ENCODE measurements at regions not wholly inside any gene's neighbourhood (a gene's known extent, or its start where the extent isn't known, plus 50 kb on each side); places are given as distances from the start of the nearest gene placed in this dataset.

- no peak overlapping the region for H3K4me3 Mint-ChIP-seq
- H3K27me3 Mint-ChIP-seq (ENCODE audit: low read depth), result no peaks in the 10 kb centered on the region
- no peak overlapping the region for H3K27ac Mint-ChIP-seq
- CTCF ChIA-PET, result no interaction called here
- DNase-seq, result no peak
- intact Hi-C loops (cut with micrococcal nuclease), result no loop called here
- no peaks in the 10 kb centered on the region for H3K36me3 Mint-ChIP-seq (ENCODE audit: low read depth)
- H3K9me3 Mint-ChIP-seq, result peaks cover 3% of the 10 kb centered on the region
- no peaks in the 10 kb centered on the region for H3K4me1 Mint-ChIP-seq (ENCODE audit: low read depth)
These were observed 420.8 kb downstream of the MTRR start for GRCh38 chr5:8289779-8290178.

DNA sequence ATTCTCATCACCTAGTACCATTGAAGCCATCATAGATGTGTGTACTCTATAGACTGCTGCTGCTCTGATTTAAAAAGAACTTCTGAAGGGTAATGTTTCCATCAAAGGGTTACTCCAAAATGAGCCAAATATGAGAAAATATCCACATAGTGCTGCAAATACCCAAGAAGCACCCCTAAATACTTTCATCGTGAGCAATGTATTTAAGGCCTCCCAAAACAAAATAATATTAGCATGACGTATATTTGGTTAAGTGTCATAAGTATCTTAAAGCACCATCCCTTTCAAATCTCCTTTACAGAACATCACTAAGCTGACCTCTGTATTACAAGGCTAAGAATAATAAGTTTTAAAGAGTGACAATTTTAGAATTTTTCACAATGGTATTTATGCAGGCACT lies 421.8 kb downstream of the MTRR start:
- H3K36me3 Mint-ChIP-seq (ENCODE audit: low read depth), result no peaks in the 10 kb centered on the region
- CTCF ChIA-PET, result no interaction called here
- intact Hi-C loops (cut with micrococcal nuclease), result no loop called here

GRCh38 chr5:8291641-8292040 lies 422.7 kb downstream of the MTRR start:
- no peaks in the 10 kb centered on the region for H3K4me1 Mint-ChIP-seq (ENCODE audit: low read depth)
- peaks cover 3% of the 10 kb centered on the region for H3K9me3 Mint-ChIP-seq
- no peak overlapping the region for H3K27ac Mint-ChIP-seq
- H3K36me3 Mint-ChIP-seq (ENCODE audit: low read depth), result no peaks in the 10 kb centered on the region
- H3K4me3 Mint-ChIP-seq, result no peak overlapping the region
- CTCF ChIA-PET, result no interaction called here
- intact Hi-C loops (cut with micrococcal nuclease), result no loop called here
- no peaks in the 10 kb centered on the region for H3K27me3 Mint-ChIP-seq (ENCODE audit: low read depth)
- no peak for DNase-seq

More for the DNA sequence above, 421.8 kb downstream of the MTRR start:
- no peak for DNase-seq
- Mint-ChIP-seq H3K27me3 (ENCODE audit: low read depth) (no peaks in the 10 kb centered on the region), H3K9me3 (peaks cover 3% of the 10 kb centered on the region), H3K4me1 (ENCODE audit: low read depth) (no peaks in the 10 kb centered on the region), H3K27ac (no peak overlapping the region), H3K4me3 (no peak overlapping the region)

DNA sequence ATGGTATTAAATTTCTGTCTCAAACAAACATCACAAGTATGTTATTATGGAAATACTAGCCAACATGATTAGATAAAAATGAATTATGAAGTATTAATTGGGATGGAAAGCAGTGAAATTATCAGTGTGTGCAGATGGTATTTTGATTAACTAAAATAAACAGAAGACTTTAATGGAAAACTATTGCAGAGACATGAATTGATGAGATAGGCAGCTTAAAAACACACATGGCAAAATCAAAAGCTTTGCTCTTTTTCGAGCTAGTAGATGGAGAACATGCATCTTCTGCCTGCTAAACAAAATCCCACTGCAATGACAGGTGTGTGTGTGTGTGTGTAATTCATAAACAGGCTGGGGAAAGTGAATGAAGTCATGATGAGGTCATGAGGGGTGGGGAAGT lies 426.2 kb downstream of the MTRR start:
- no peaks in the 10 kb centered on the region for H3K36me3 Mint-ChIP-seq (ENCODE audit: low read depth)
- H3K27me3 Mint-ChIP-seq (ENCODE audit: low read depth), result no peaks in the 10 kb centered on the region
- H3K9me3 Mint-ChIP-seq, result peaks cover 5% of the 10 kb centered on the region
- intact Hi-C loops (cut with micrococcal nuclease), result no loop called here
- no peak for DNase-seq
- no peak overlapping the region for H3K4me3 Mint-ChIP-seq
- H3K4me1 Mint-ChIP-seq (ENCODE audit: low read depth), result no peaks in the 10 kb centered on the region
- no peak overlapping the region for H3K27ac Mint-ChIP-seq
- CTCF ChIA-PET, result no interaction called here

GRCh38 chr5:8299716-8300115 lies 430.8 kb downstream of the MTRR start:
- Mint-ChIP-seq H3K36me3 (ENCODE audit: low read depth) (no peaks in the 10 kb centered on the region), H3K9me3 (peaks cover 2% of the 10 kb centered on the region), H3K4me3 (no peak overlapping the region), H3K4me1 (ENCODE audit: low read depth) (no peaks in the 10 kb centered on the region), H3K27me3 (ENCODE audit: low read depth) (no peaks in the 10 kb centered on the region), H3K27ac (no peak overlapping the region)
- intact Hi-C loops (cut with micrococcal nuclease), result no loop called here
- DNase-seq, result no peak
- CTCF ChIA-PET, result no interaction called here

DNA sequence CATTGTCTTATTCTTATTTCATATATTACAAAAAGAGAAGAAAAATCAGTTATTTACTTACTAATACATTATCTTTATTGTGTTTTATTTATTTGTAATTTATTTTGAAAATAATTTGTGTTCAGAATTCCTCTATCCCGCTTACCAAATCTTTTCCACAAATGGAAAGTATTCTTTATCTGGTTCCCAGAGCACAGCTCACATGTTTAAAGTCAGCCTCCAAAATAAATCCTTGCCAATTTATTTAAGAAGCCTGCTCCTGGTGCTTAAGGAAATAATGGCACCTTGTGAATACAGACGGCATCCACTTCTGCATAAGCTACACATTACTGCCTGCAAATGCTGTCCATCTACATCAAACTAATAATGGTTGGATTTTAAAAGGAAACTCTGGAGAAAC lies 435.4 kb downstream of the MTRR start:
- CTCF ChIA-PET, result interaction anchor here (0.7 kb wide), 1 partner anchor 17 kb away, joined by 6 read pairs; no protein-coding TSS in a partner anchor
- Mint-ChIP-seq H3K27ac (no peak overlapping the region), H3K4me3 (no peak overlapping the region), H3K4me1 (ENCODE audit: low read depth) (no peaks in the 10 kb centered on the region), H3K9me3 (peaks cover 11% of the 10 kb centered on the region), H3K36me3 (ENCODE audit: low read depth) (no peaks in the 10 kb centered on the region), H3K27me3 (ENCODE audit: low read depth) (no peaks in the 10 kb centered on the region)
- DNase-seq, result no peak
- intact Hi-C loops (cut with micrococcal nuclease), result no loop called here

DNA sequence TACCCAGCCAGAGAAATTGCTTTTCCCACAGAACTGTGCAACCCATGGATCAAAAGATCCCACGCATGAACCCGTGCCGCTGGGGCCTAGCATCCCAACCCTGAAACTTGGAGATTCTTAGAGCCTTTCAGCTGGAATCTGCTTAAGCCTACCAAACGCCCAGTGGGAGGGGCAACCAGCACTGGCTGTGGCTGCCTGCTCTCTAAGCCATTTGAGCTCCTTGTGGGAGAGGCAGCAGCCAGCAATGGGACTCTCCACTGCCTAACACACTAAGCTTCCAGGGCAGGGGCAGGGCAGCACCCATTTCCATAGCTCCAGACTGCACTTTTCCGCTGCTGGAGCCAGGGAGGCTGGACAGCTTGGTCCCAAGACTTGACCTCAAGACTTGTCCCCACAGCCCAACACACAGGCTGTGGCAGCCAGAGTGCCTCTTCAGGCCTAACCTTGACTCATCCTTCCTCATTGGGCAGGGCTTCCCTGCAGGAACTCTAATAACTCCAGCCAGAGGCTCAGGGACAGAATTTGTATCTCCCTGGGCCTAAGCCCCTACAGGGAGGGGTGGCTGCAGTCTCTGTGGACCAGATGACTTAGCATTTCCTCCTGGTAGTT lies 437.4 kb downstream of the MTRR start:
- no peaks in the 10 kb centered on the region for H3K36me3 Mint-ChIP-seq (ENCODE audit: low read depth)
- intact Hi-C loops (cut with micrococcal nuclease), result no loop called here
- DNase-seq, result no peak
- H3K4me3 Mint-ChIP-seq, result no peak overlapping the region
- peaks cover 18% of the 10 kb centered on the region for H3K9me3 Mint-ChIP-seq
- no peaks in the 10 kb centered on the region for H3K27me3 Mint-ChIP-seq (ENCODE audit: low read depth)
- H3K4me1 Mint-ChIP-seq (ENCODE audit: low read depth), result no peaks in the 10 kb centered on the region
- H3K27ac Mint-ChIP-seq, result no peak overlapping the region
- CTCF ChIA-PET, result no interaction called here

GRCh38 chr5:8314965-8315364 lies 446.0 kb downstream of the MTRR start:
- no peak for DNase-seq
- no peak overlapping the region for H3K4me3 Mint-ChIP-seq
- intact Hi-C loops (cut with micrococcal nuclease), result no loop called here
- no peaks in the 10 kb centered on the region for H3K4me1 Mint-ChIP-seq (ENCODE audit: low read depth)
- no peaks in the 10 kb centered on the region for H3K27me3 Mint-ChIP-seq (ENCODE audit: low read depth)
- H3K9me3 Mint-ChIP-seq, result peaks cover 9% of the 10 kb centered on the region
- no peaks in the 10 kb centered on the region for H3K36me3 Mint-ChIP-seq (ENCODE audit: low read depth)
- H3K27ac Mint-ChIP-seq, result no peak overlapping the region
- CTCF ChIA-PET, result no interaction called here

DNA sequence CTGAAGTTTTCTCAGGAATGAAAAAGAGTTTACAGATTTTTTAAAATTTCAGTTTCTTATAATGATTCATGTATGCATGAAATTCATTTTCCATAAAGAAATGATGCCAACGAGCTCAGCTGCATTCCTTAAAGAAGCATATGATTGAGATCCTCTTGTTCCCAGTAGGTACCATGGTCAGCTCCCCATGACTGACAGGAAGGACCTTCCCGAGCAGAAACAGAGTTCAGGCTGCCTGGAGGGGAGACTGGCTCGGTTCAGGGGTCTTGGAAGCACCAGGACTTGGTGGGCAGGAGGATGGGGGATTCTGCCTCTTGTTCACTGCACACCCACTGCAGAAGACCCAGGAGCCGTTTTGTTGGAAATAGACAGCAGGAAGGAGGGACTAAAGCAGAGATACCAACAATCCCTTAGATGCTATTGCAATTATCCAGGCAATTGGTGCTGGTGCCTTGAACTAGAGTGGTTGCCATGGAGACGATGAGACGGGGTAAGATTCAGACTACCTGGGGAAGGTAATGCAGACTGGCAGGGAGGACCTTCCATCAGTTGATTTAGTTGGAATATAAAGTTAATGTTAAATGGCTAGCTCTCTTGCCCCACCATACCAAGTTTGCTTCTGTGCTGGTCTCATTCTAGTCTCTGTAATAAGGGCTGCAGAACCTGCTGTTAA lies 447.8 kb downstream of the MTRR start:
- intact Hi-C loops (cut with micrococcal nuclease), result no loop called here
- CTCF ChIA-PET, result no interaction called here

GRCh38 chr5:8317335-8317734 lies 448.4 kb downstream of the MTRR start:
- H3K36me3 Mint-ChIP-seq (ENCODE audit: low read depth), result no peaks in the 10 kb centered on the region
- H3K9me3 Mint-ChIP-seq, result peaks cover 6% of the 10 kb centered on the region
- intact Hi-C loops (cut with micrococcal nuclease), result no loop called here
- no peak for DNase-seq
- no peak overlapping the region for H3K27ac Mint-ChIP-seq
- no peaks in the 10 kb centered on the region for H3K4me1 Mint-ChIP-seq (ENCODE audit: low read depth)
- CTCF ChIA-PET, result no interaction called here
- H3K27me3 Mint-ChIP-seq (ENCODE audit: low read depth), result no peaks in the 10 kb centered on the region
- no peak overlapping the region for H3K4me3 Mint-ChIP-seq

More for the DNA sequence above, 447.8 kb downstream of the MTRR start:
- no peaks in the 10 kb centered on the region for H3K36me3 Mint-ChIP-seq (ENCODE audit: low read depth)
- no peak overlapping the region for H3K27ac Mint-ChIP-seq
- H3K4me3 Mint-ChIP-seq, result no peak overlapping the region
- peaks cover 6% of the 10 kb centered on the region for H3K9me3 Mint-ChIP-seq
- DNase-seq, result no peak
- H3K27me3 Mint-ChIP-seq (ENCODE audit: low read depth), result no peaks in the 10 kb centered on the region
- no peaks in the 10 kb centered on the region for H3K4me1 Mint-ChIP-seq (ENCODE audit: low read depth)

GRCh38 chr5:8320244-8320643 lies 451.3 kb downstream of the MTRR start:
- no peaks in the 10 kb centered on the region for H3K27me3 Mint-ChIP-seq (ENCODE audit: low read depth)
- intact Hi-C loops (cut with micrococcal nuclease), result no loop called here
- no peak overlapping the region for H3K4me3 Mint-ChIP-seq
- CTCF ChIA-PET, result no interaction called here
- no peaks in the 10 kb centered on the region for H3K36me3 Mint-ChIP-seq (ENCODE audit: low read depth)
- H3K9me3 Mint-ChIP-seq, result peaks cover 3% of the 10 kb centered on the region
- DNase-seq, result no peak
- H3K27ac Mint-ChIP-seq, result no peak overlapping the region
- no peaks in the 10 kb centered on the region for H3K4me1 Mint-ChIP-seq (ENCODE audit: low read depth)

DNA sequence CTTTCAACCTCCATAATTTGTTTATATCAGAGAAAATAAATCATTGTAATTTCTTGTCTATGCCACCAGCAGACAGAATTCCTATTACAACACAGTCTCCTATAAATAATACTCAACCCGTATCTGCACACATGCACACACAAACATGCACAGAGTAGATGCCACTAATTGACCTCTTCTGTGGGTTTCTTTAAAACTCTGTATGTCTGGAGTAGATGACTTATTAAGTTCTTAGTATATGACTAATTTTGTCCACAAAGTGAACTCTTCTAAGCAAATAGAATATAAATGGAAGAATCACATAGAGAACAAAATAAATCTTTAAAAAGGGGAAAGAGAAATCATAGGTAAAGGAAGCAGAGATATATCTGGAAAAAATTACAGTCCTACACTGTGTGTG lies 452.3 kb downstream of the MTRR start:
- H3K4me3 Mint-ChIP-seq, result no peak overlapping the region
- DNase-seq, result no peak
- no peaks in the 10 kb centered on the region for H3K36me3 Mint-ChIP-seq (ENCODE audit: low read depth)
- no peaks in the 10 kb centered on the region for H3K4me1 Mint-ChIP-seq (ENCODE audit: low read depth)
- intact Hi-C loops (cut with micrococcal nuclease), result no loop called here
- H3K27ac Mint-ChIP-seq, result no peak overlapping the region
- no peaks in the 10 kb centered on the region for H3K27me3 Mint-ChIP-seq (ENCODE audit: low read depth)
- CTCF ChIA-PET, result interaction anchor here (0.5 kb wide), 1 partner anchor 16 kb away, joined by 6 read pairs; no protein-coding TSS in a partner anchor
- H3K9me3 Mint-ChIP-seq, result peaks cover 3% of the 10 kb centered on the region

GRCh38 chr5:8322484-8322883 lies 453.5 kb downstream of the MTRR start:
- H3K4me3 Mint-ChIP-seq, result no peak overlapping the region
- DNase-seq, result no peak
- no peaks in the 10 kb centered on the region for H3K36me3 Mint-ChIP-seq (ENCODE audit: low read depth)
- H3K27ac Mint-ChIP-seq, result no peak overlapping the region
- intact Hi-C loops (cut with micrococcal nuclease), result no loop called here
- CTCF ChIA-PET, result no interaction called here
- H3K4me1 Mint-ChIP-seq (ENCODE audit: low read depth), result no peaks in the 10 kb centered on the region
- H3K9me3 Mint-ChIP-seq, result no peaks in the 10 kb centered on the region
- no peaks in the 10 kb centered on the region for H3K27me3 Mint-ChIP-seq (ENCODE audit: low read depth)

All from activated naive CD4-positive, alpha-beta T cell treated with anti-CD3 and anti-CD28 coated beads for 36 hours (primary cell).